HFF-Myc (cell line): ENCODE measurements at regions not wholly inside any gene's neighbourhood (a gene's known extent, or its start where the extent isn't known, plus 50 kb on each side); places are given as distances from the start of the nearest gene placed in this dataset.

Experiments
- DNase-seq: peaks from one replicate; pipeline ENCODE4 v3.0.0-alpha.2; 2011; ENCODE audit warnings: low read depth; ENCODE audit errors: extremely low read depth
- H3K4me3 ChIP-seq: replicated peaks from 2 replicates; pipeline ENCODE4 v1.5.1; 2011; ENCODE audit warnings: low read depth, mild to moderate bottlenecking, control low read depth, low read length
- CTCF ChIP-seq: IDR thresholded peaks from 2 replicates; pipeline ENCODE4 v1.5.1; 2012; ENCODE audit warnings: mild to moderate bottlenecking, low read depth, low read length, control low read depth; ENCODE audit errors: missing control alignments

DNA sequence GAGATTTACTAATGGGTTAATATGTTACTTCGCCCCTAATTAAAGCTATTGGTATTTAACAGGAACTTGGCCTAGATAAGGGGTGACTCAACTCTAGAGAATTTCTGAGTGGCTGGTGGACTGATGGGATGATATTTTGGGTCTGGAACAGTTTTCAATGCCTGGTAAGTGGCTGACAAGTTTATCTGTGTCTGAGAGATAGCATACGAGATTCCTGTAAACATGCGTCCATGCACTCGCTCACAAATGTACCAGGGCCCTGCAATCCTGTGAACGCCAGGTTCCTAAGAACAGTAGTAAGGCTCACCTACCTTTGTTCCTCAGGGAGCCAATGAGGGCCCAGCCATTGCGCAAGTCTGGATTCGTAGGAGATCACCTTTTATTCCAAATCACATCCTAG, 683.8 kb upstream of the ANKRD30A start:
- DNase-seq = no peak
- no peak for TF ChIP-seq CTCF
- no peak overlapping the region for H3K4me3 ChIP-seq

DNA sequence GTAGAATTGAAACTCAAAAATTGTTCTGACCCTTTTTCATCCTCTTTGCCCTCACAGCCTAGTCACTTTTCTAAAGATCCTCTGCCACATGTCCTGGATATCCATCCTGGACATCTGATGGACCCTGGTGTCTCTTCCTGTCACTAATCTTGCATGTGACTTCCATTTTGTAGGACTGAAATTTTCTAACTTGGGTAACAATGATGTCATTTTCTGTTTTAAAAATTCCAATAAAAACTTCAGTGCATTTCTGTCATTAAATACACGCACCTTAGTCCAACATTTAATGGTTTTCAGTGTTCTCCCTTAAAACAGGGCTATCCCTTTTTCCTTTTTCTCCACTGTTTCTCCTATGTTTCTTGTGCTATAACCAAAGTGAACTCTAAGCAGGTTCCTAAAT, 684.9 kb upstream of the ANKRD30A start:
- TF ChIP-seq CTCF = no peak
- no peak overlapping the region for H3K4me3 ChIP-seq
- DNase-seq = no peak

GRCh38 chr10:36437367-36437766, 688.0 kb upstream of the ANKRD30A start:
- H3K4me3 ChIP-seq = no peak overlapping the region
- TF ChIP-seq CTCF = no peak
- no peak for DNase-seq

DNA sequence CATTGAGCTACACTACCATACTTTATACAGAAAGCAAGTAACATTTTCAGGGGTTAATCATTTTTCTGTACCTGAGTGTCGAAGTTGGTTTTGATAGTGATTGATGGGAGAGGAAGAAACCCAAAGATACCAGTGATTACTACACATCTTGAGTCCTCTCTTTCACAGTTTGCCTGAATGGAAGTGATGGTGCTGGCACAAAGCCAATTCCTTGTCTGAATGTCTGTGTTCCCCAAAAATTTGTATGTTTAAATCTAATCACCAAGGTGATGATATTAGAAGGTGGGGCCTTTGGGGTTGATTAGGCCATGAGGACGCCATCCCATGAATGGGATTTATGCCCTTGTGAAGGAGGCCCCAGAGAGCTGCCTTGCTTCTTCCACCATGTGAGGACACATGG, 696.9 kb upstream of the ANKRD30A start:
- H3K4me3 ChIP-seq = no peak overlapping the region
- no peak for DNase-seq
- no peak for TF ChIP-seq CTCF

DNA sequence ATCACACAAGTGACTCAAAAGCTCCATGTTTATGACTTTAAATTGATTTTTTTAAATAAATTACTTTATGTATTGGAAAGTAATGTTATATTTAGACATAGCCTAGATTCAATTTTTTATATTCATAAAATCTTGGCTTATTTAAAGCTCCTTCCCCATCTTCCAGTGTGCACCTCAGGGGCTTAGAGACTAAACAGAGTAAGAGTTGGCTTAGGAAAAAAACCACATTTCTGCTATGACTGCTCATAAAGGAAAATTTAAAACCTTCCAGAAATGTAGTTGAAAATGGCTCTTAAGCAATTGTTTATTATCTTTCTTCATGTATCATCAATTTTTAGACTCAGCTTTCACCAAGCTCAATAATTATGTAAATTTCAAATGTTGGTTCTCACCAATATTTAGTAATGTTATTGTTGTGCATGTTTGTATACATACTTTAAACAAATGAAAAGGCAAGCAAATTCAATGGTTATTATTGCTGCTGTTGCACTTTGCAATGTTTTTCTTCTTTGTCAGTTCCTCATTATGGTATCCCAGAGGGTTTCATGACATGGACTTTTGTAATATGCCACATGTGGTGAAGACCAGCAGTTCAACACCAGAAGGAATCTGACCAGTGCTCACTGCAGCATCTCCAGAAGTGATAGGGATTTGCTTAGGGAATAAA, 700.1 kb upstream of the ANKRD30A start:
- no peak overlapping the region for H3K4me3 ChIP-seq
- no peak for TF ChIP-seq CTCF
- no peak for DNase-seq

GRCh38 chr10:36424502-36424901, 700.9 kb upstream of the ANKRD30A start:
- H3K4me3 ChIP-seq = no peak overlapping the region
- no peak for TF ChIP-seq CTCF
- DNase-seq = no peak

DNA sequence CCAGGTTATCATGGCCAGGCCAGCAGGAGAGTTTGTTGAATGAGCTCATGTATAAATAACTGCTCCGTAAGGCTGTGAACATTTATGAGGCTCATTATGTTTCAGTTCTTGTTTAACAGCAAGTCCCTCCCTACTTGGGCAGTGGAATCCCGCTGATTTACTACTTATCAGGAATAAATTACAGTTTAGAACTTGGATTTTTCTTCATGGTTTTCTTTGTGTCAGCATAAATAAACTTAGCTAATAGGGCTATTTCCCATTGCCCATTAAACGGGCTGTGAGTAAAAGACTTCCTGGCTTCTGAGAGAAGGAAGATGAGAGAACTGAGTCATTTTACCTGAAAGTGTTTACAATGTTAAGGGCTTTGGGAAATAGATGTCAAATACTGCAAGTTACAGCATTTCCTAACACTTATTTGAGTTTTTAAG, 701.6 kb upstream of the ANKRD30A start:
- no peak for TF ChIP-seq CTCF
- H3K4me3 ChIP-seq = no peak overlapping the region
- no peak for DNase-seq
